GM12872 (cell line): ENCODE measurements at regions not wholly inside any gene's neighbourhood (a gene's known extent, or its start where the extent isn't known, plus 50 kb on each side); places are given as distances from the start of the nearest gene placed in this dataset.

ENCODE experiments used
- CTCF ChIP-seq: IDR thresholded peaks from 3 replicates; pipeline ENCODE4 v1.5.1; 2011; ENCODE audit warnings: low read depth, mild to moderate bottlenecking, low read length, moderate library complexity; ENCODE audit not compliant: insufficient read depth

GRCh38 chr2:204434660-204435462 is 110.4 kb upstream of the PARD3B start:
- no peak for TF ChIP-seq CTCF

- TF ChIP-seq CTCF = no peak
Observed at GRCh38 chr2:204436230-204436629, 109.0 kb upstream of the PARD3B start.

- no peak for TF ChIP-seq CTCF
Observed at GRCh38 chr2:204437408-204437807, 107.9 kb upstream of the PARD3B start.

- no peak for TF ChIP-seq CTCF
Observed at GRCh38 chr2:204437815-204438756, 107.2 kb upstream of the PARD3B start.

GRCh38 chr2:204441316-204441715 is 104.0 kb upstream of the PARD3B start:
- no peak for TF ChIP-seq CTCF

- no peak for TF ChIP-seq CTCF
Observed at GRCh38 chr2:204445149-204445548, 100.1 kb upstream of the PARD3B start.

GRCh38 chr2:204447722-204448121 is 97.6 kb upstream of the PARD3B start:
- TF ChIP-seq CTCF = no peak
